ENCODE measurements at regions not wholly inside any gene's neighbourhood (a gene's known extent, or its start where the extent isn't known, plus 50 kb on each side); places are given as distances from the start of the nearest gene placed in this dataset.
"Not testable (repeated sequence)": the region's sequence is repeated elsewhere in the genome, so short reads cannot be mapped to it uniquely, and the experiment has no call there.

DNA sequence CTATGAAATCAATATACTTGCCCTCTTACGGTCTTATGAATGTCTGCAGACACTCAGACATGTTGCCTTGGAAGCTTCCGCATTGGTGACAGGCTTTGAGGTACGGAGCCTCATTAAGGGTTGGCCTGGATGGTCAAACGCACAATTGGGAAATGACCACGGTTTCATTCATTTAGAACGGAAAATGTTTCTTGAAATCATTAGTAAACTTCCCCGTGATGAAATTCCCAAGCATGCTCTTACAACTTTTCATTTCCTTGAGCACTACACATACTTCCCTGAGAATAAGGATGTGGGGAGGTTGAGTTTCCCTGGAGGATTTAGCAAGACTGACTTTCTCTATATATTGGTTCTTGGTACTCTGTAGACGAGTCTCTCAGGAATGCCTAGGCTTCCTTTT lies 146.3 kb downstream of the HLX start:
- no peak for DNase-seq (ENCODE audit: low read depth in 2 of 3, low spot score in 1 of 3)

DNA sequence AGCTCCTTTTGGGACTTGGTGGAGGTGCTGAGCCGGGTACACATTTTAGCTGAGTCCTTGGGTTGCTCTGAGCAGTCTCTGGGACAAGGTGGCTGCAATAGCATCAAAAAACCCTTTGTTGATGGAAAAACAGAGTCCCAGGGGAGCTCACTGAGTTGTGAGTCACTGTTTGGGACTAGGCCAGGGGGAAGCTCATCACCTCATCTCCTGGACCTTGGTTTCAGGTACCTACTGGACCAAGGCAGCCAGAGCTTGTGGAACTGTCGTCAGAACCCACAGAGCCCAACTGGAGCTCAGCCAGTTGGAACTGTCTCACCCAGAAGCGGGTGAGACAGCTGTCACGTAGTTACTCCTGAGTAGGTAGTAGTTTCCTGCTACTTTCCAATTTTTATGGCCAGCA lies 146.7 kb downstream of the HLX start:
- no peak for DNase-seq (ENCODE audit: low read depth in 2 of 3, low spot score in 1 of 3)

DNA sequence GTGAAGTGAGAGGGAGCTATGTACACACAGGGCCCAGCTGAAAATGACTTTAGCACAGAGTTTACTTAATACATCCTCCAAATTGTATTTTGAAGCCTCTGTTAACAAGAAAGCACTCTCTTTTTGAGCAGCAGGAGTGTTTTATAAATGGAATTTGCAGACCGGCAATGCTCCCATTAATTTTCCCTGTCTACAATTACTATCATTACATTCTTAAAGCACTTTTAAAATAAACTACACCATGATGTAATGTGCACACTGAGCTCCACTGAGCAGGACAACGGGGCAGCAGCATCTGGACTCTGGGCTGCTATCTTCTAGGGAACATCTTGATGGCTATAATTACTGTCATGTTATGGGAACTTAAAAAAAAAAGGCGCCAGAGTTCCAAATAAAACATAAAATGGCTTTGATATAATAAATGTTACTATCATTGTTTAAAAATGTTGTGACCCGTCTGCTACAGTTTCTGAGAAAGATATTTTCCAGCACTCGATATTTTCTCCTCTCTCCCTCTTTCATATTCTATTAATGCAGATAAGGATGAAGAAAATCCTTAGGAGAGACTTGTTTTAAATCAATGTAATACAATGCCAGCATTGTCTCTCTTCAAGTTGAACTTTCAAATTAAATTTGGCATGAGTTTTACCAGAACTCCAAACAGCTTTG lies 150.9 kb downstream of the HLX start:
- no peak for DNase-seq (ENCODE audit: low read depth in 2 of 3, low spot score in 1 of 3)

DNA sequence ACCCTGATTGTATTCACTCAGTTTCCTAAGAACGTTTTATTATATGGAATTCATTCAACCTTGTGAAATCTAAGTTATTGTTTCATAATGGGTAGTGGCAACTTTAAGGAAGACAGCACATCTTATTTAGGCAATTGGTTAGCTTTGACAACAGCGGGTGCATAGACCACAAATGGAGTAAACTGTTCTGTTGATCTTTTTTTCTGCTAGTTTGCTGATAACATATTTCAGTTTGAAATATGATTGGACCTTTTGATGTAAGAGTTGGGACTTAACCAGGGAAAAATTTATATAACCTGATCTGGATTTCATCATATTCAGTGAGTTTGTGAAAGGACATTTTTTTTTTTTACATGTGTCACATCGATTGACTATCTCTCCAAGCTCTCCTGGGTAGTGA lies 151.7 kb downstream of the HLX start:
- no peak for DNase-seq (ENCODE audit: low read depth in 2 of 3, low spot score in 1 of 3)

DNA sequence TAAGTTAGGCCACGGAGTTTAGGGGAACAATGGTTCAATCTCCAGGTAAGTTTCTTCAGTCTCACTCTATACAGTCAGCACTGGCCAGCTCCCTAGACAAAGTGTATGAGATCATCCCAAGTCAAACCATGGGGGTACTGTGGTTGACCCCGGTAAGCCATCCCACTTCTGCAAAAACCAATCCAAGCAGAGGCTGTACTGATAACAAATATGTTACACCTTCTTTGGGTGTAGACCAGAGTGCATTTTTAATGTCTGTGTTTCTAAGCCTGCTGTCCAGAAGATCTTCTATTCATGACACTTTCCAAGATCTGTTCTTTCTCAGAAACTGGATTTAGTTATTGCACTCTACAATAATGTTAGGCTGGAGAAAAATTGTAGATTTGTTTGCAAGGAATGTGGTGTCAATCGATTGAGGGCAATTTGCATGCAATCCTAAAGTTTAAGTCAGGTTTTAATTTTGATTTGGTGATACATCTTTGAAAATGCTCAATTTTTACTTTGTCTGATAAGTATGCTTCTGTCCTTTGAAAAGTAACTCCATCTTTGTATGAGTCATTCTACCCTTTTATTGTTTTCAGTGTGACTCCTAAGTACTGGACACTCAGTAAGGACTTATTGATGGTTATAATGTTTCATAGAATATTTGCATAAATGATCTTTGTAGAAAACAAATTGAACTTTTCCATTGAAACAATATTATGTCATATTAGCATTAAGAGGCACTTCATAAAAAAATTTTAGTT lies 152.4 kb downstream of the HLX start:
- no peak for DNase-seq (ENCODE audit: low read depth in 2 of 3, low spot score in 1 of 3)

DNA sequence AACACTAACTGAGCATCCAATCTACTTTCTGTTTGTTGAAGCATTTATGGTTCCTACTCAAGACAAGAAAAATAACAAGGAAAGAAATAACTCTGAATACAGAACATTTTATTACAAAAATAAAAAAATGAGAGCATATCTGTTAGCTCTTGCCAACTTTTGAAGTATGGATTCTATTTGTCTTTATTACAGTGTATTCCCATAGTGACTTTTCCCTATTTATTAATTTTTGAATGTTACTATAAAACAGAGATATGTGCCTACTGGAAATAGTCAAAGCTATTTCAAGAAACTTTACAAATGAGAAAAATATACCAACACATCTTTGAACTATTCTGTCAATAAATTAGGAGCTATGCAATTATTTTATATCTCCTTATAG lies 153.0 kb downstream of the HLX start:
- no peak for DNase-seq (ENCODE audit: low read depth in 2 of 3, low spot score in 1 of 3)

DNA sequence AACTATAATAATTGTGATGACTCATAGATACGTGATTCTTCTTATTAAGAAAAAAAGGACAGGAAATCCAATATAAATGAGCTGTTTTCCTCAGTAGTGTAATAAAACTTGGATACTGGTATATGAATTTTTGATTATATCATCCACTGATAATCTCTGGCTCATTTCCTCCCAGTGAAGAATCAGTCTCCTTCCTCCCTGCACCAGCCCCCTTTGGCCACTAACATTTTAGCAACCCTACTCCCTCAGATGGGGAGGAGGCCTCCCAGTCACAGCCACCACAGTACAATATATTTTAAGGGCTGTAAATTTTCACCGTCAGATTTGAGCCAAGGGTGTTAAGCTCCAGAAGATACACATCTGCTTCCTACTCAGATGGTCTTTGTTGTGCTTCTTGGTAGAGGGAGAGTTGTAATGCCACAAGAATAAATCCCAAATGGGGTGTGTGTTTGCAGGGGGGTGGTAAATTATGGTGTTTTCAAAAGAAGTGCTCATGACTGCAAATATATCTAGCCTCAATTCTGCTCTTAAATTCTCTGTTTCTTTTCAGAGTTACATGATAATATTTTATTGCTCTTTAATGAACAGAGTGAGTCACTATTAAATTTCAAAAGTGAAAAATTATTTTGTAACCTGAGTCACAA lies 153.5 kb downstream of the HLX start:
- DNase-seq (ENCODE audit: low read depth in 2 of 3, low spot score in 1 of 3) = no peak

DNA sequence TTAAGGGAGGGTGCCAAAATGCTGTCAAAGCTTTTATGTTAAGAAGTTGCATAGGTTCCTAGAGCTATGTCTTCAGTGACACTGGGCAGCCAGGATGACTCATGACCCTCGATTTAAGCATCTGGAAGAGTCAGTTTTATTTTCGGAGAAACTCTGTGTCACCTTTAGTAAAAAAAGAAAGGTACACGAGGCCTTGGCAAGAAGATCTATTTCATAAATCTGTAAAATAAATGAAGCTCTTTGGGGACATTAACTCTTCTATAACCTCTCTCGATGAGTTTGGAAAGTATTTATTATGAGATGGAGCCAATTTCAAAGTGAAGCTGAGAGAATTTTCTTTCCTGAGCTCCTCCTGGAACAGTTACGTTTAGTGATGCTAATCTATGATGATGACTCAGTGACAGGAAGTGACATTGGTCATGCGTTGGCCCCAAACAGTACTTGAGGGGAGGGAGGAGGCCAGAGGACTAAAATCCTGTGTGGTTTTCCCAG lies 156.5 kb downstream of the HLX start:
- no peak for DNase-seq (ENCODE audit: low read depth in 2 of 3, low spot score in 1 of 3)

DNA sequence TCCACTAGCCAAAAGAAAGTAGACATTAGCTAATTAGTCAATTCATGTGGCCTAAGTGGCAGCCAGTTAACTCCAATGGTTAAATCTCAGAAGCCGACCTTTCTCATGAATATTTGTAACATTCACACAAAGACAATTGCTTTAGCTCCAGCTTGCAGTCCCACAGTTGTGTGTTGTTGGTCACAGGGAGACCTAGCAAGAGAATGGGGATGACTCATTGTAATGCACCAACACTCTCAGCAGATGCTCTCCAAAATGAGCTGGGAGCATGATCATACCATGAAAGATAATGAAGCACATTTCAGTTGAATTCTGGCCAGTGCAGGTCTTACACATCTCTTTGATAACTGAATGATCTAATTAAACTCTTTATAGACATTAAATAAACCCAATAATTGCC lies 160.4 kb downstream of the HLX start:
- no peak for DNase-seq (ENCODE audit: low read depth in 2 of 3, low spot score in 1 of 3)

DNA sequence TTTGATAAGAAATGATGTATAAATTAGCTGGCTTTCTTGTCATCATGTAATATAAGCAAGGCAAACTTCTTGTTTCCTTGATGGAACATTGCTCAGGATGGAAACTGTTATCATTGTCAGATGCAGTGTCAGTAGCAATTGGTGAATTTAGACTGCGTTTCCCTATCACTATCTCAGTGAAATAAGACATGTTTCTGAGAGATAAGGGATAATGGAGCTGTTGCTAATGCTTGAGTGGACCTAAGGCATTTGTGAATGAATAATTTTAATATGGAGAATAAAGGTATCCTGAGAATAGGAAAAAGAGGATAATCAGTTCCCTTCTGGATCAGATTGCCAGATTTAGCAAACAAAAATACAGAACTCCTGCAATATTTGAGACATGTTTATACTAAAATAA lies 160.9 kb downstream of the HLX start:
- DNase-seq (ENCODE audit: low read depth in 2 of 3, low spot score in 1 of 3) = no peak

DNA sequence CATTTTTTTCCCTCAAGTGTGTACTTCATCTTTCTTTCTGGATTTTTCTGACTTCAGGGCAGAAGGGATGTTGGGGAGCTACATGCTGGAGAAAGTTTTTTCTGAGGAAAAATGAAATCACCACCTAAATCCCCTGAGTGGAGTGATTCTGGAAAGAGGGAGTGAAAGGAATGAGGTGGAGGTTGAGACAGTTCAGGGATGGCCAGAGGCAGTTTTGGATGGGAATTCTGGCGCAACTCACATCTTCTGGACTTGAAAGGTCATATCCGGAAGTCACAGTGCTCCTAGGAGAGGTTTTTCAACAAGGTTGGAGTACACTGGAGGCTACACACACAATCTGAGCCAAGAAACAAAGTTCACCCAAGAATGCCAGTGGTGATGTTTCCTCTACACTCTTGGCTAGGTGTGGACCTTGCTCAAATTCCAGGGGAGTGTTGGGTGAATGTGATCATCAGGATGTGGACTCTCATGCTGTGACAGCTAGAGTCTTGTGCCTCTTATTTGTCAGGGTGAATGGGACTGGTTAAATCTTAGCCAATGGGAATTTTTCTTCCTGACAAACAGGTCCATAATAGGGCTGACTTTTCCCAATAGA lies 161.5 kb downstream of the HLX start:
- DNase-seq (ENCODE audit: low read depth in 2 of 3, low spot score in 1 of 3) = no peak

DNA sequence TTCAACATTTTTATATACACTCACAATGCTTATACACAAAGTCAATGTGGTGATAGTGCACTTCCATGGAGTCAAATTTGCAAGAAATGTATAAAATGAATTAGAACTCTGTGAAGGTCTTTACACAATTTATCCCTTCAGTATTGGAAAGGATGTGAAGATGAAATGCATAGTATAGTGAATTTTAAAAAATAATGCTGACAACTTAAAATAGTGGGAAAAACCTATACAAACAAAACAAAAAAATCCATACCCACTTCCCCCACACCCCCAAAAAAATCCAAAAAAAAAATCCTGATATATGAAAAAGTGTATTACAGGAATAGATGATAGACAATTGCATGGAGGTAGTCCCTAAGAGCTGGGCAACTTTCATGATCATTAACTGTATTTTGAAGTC lies 165.3 kb downstream of the HLX start:
- DNase-seq (ENCODE audit: low read depth in 2 of 3, low spot score in 1 of 3) = no peak

DNA sequence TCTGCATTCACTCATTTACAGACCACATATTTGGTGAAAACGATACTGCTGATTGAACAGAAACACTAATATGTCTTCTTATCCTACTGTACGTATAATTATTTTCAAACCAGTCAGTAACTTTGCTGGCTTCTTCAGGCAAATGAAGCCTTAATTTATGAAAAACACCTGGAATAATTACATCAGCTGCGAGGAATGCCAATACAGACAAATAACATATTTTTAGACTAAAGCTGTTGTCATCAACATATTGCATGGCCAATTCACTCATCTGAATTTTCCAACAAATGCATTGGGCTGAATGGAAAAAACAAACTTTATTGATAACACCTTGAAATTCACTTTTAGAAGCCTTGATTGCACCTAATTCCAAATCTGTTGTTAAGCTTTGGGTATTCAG lies 165.9 kb downstream of the HLX start:
- DNase-seq (ENCODE audit: low read depth in 2 of 3, low spot score in 1 of 3) = no peak

DNA sequence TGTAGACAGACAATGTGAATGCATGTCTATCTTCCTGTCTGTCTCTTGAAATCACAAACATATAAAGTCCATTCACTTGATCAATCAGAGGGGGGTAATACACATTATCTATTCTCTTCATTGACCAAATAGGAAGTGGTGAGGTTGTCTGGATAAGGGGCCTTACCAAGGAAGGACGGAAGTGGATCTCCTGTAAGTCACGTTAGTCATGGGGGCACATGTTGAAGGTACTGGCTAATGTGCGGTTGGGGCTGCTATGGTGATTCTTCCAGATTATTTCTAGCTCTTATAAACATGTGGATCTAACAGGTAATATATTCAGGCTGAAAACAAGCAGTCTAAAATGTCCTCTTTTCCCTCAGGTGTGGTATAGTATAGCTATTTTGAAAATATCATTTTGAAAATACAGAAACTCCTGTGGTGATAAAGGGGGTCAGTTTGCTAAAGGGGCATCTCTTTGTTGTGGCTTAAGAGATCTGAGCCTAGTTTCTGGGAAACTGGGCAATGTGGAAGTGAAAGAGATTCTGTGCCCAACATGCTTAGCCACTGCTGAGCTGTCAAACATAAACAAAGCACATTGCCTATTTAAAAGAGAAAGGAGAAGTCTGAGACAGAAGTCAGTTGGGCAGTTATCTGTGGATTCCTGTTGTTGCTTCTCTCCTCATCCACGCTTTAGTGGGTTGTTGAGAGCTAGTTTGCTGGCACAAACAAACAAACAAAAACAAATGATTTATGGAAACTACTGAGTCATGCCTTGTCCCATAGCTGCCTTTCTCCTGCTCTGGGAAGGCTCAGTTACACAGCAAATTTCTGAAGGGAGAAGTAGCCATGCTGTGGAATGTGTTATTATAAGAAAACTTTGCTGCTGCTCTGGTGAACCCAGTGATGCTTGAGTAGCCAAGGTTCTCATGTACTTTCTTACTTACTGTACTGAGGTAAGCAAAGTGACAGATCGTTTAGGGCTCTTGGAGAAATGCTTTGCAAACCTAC lies 166.9 kb downstream of the HLX start:
- no peak for DNase-seq (ENCODE audit: low read depth in 2 of 3, low spot score in 1 of 3)

DNA sequence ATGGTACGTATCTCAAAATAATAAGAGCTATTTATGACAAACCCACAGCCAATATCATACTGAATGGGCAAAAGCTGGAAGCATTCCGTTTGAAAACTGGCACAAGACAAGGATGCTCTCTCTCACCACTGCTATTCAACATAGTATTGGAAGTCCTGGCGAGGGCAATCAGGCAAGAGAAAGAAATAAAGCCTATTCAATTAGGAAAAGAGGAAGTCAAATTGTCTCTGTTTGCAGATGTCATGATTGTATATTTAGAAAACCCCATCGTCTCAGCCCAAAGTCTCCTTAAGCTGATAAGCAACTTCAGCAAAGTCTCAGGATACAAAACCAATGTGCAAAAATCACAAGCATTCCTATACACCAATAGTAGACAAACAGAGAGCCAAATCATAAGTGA lies 172.1 kb downstream of the HLX start:
- not testable (repeated sequence) for DNase-seq (ENCODE audit: low read depth in 2 of 3, low spot score in 1 of 3)

DNA sequence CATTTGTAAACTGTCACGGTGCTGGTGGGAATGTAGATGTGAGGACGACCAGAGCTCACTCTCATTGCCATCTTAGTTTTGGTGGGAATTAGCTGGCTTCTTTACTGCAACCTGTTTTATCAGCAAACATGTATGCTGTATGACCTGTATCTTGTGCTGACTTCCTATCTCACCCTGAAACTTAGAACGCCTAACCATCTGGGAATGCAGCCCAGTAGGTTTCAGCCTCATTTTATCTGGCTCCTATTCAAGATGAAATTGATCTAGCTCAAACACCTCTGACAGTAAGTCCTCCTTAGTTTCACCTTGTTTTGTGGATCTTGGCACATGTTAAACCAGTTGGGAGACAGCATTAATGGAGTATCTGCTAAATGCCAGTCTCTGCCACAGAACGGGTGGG lies 174.6 kb downstream of the HLX start:
- no peak for DNase-seq (ENCODE audit: low read depth in 2 of 3, low spot score in 1 of 3)

DNA sequence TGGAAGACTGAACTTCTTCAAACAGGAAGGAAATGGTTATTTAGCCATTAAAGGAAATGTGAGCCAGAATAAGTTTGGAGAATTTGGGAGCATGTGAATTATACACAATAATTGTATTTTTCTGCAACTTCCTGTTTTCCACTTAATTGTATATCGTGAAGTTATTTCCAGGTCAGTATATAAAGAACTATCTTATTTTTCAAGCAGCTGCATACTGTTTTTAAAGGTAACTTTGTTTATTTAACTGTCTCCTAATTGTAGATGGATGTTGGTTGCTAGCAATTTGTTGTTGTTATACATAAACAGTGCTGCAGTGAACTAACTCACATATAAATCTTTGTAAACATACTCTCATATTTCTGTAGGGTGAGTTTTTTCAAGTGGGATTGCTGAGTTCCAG lies 180.3 kb downstream of the HLX start:
- DNase-seq (ENCODE audit: low read depth in 2 of 3, low spot score in 1 of 3) = no peak

DNA sequence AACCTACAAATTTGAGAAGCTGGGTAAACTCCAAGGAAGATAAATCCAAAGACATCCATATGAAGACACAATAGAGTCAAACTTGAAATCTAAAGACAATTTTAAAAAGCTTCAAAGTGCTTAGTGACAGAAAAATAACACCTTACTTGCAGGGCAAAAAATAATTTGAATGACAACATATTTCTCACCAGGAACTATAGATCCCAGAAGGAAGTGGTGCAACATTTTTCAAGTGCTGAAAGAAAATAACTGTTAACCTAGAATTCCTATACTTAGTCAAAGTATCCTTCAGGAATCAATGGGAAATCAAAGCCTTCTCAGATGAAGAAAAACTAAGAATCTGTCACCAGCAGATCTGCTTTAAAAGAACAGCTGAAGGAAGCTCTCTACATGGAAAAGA lies 184.4 kb downstream of the HLX start:
- DNase-seq (ENCODE audit: low read depth in 2 of 3, low spot score in 1 of 3) = no peak

DNA sequence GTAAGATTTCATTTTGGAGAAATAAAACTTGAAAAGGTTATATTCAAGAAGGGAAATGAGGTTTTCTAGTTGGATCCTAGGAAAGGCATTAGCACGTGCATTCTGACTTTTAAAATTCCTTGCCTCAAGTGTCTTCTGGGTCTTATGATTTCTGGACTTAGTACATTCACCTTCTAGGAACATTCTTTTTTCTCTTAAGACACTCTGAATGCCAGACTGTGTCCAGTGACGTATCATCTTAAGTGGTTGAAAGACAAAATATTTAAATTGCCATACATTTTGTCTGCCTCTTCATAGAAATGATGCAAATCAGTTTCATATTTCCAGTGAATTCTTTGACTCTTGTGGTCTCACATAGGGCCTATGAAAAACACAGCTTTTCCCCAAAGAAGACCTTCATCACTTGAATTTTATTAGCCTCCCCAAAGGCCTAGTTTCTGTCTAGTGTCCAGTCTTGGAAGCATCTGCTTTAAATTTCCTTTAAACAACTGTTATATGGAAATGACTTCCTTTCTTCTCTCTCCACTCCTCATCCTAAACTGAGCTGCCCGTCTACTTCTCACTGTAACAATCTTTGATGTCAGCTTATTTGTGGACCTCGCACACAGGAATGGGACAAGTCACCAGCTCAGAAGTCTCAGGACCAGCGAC lies 187.2 kb downstream of the HLX start:
- no peak for DNase-seq (ENCODE audit: low read depth in 2 of 3, low spot score in 1 of 3)

DNA sequence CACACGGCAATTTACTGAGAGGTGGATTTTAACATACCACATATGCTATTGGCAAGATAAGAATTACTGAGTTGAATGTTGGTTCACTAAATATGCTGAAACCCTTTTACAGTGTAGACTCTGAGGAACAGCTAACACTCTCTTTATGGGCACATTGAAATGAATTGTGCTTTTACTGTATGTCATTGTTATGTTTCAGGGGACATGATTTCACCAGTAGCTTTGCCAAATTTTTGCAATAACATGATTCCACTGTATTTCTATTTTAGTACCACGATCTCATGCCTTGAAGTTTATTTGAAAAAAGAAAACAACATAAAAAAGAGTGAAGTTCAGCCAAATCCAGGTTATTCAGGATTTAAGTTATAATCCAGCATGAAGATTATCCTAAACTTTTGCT lies 188.5 kb downstream of the HLX start:
- DNase-seq (ENCODE audit: low read depth in 2 of 3, low spot score in 1 of 3) = no peak
